Aorta (tissue), 5 donors: ENCODE measurements at regions not wholly inside any gene's neighbourhood (a gene's known extent, or its start where the extent isn't known, plus 50 kb on each side); places are given as distances from the start of the nearest gene placed in this dataset.

Source experiments
- ATAC-seq: fragments of 200-7000 bp; cut with Tn5 transposase; one replicate; pipeline ENCODE4 v1.9.1; 2022; ENCODE audit warnings: moderate library complexity; ENCODE audit not compliant: low FRiP score
- DNase-seq, 2 donors: peaks; one replicate each; pipeline ENCODE4 v3.0.0-alpha.2; 2020
- H3K27ac ChIP-seq, 2 donors: one replicate each; pipeline ENCODE4 v1.5.1; 2013; ENCODE audit warnings: low read length in 2 of 2, mild to moderate bottlenecking in 2 of 2, moderate library complexity in 2 of 2, control low read depth in 1 of 2, inconsistent platforms in 1 of 2, low read depth in 1 of 2
- H3K27me3 ChIP-seq, 2 donors: one replicate each; pipeline ENCODE4 v1.6.1; 2013; ENCODE audit warnings: control low read depth in 1 of 2, low read length in 1 of 2, mild to moderate bottlenecking in 1 of 2, moderate library complexity in 1 of 2; ENCODE audit not compliant: insufficient read depth in 2 of 2, control insufficient read depth in 1 of 2
- H3K36me3 ChIP-seq, 2 donors: one replicate each; pipeline ENCODE4 v1.6.1; 2013; ENCODE audit warnings: control low read depth in 1 of 2, low read length in 1 of 2, mild to moderate bottlenecking in 1 of 2; ENCODE audit not compliant: insufficient read depth in 2 of 2, control insufficient read depth in 1 of 2
- H3K4me1 ChIP-seq, 2 donors: one replicate each; pipeline ENCODE4 v1.6.1; 2013; ENCODE audit warnings: low read length in 2 of 2, control low read depth in 1 of 2, mild to moderate bottlenecking in 1 of 2, moderate library complexity in 1 of 2; ENCODE audit not compliant: insufficient read depth in 2 of 2, control insufficient read depth in 1 of 2
- H3K4me3 ChIP-seq, 2 donors: one replicate each; pipeline ENCODE4 v1.5.1; 2013; ENCODE audit warnings: low read length in 2 of 2, control low read depth in 1 of 2, mild to moderate bottlenecking in 1 of 2
- H3K9me3 ChIP-seq: one replicate; pipeline ENCODE4 v1.6.1; 2013; ENCODE audit warnings: mild to moderate bottlenecking, low read length; ENCODE audit not compliant: control insufficient read depth
- WGBS, 2 donors: extraction: QIAGEN DNeasy Blood & Tissue Kit; methylation state at CpG; one replicate each; pipeline ENCODE4 v1.1.7; 2013; 5-methylcytosine and 5-hydroxymethylcytosine counted together
- intact Hi-C, 2 donors: fragments of 100-400 bp; cut with DNase I; formaldehyde crosslinking; loops; one replicate each; pipeline versions ENCODE4 v1.14.2 to v1.15.0; 2022
- donor health status: healthy with polysubstance abuse.
- donor health status: Bipolar disorder and iron deficiency.
- donor health status: DM: no; HTN: no; CAD: no.
- donor health status: DM: no; HTN: no; CAD: no.
- donor health status: DM: yes; HTN: yes; CAD: no.

DNA sequence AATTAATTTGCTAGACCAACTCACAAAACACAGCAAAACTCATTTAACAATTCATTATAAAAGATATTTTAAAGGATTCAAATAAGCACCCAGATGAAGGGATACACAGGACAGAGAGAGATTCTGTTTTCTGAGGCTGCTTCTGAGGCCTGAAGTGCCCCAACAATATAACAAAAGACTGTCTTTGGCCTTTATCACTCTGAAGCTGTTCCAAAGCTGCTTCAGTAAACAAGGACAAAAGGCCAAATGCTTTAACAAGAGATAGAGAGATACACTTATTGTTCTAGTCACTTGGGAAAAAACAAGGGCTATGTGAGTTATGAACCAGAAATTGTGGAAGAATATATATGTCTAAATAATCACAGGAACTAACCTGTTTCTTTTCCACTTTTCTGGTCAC lies 223.7 kb downstream of the CXCL12 start:
- DNase-seq (no peak), ATAC-seq (no peak)
- Histone ChIP-seq H3K36me3 (no peaks in the 10 kb centered on the region), H3K9me3 (no peaks in the 10 kb centered on the region), H3K4me3 (no peak overlapping the region), H3K27ac (no peak overlapping the region), H3K27me3 (no peaks in the 10 kb centered on the region), H3K4me1 (no peaks in the 10 kb centered on the region)
- intact Hi-C loops: no loop called here

GRCh38 chr10:44157574-44157973 lies 227.3 kb downstream of the CXCL12 start:
- DNase-seq (no peak), ATAC-seq (no peak)
- intact Hi-C loops: no loop called here
- WGBS, 2 donors: 96 to 100% methylated on average over 1 of the region's 1 CpG
- no peak overlapping the region for H3K4me3 ChIP-seq
- H3K4me1 ChIP-seq: no peaks in the 10 kb centered on the region
- H3K9me3 ChIP-seq: no peaks in the 10 kb centered on the region
- no peaks in the 10 kb centered on the region for H3K27me3 ChIP-seq
- H3K27ac ChIP-seq: no peak overlapping the region
- H3K36me3 ChIP-seq: no peaks in the 10 kb centered on the region

DNA sequence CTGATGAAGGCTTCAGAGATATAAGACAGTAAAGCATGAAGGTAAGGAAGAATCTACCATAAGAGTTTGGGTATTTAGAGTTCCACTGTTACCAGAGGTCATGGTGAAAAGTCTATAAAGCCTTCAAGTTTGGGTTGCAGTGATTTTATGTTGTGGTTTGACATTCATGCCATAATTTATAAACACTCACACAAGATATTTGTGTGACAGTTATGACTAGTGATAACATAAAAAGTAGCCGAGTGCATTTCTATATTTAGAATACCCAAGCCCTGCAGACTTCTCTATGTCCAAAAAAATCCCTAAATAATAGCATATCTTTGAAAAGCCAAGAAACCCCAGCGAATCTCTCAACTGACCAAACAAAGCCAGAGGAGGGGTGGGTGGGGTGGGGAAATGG lies 229.9 kb downstream of the CXCL12 start:
- intact Hi-C loops: no loop called here
- Histone ChIP-seq H3K4me3 (no peak overlapping the region), H3K4me1 (no peaks in the 10 kb centered on the region), H3K27ac (no peak overlapping the region), H3K36me3 (no peaks in the 10 kb centered on the region), H3K9me3 (peaks cover 1% of the 10 kb centered on the region), H3K27me3 (no peaks in the 10 kb centered on the region)
- 8 to 12% methylated on average over 2 of the region's 2 CpGs for WGBS, 2 donors
- DNase-seq (no peak), ATAC-seq (no peak)

DNA sequence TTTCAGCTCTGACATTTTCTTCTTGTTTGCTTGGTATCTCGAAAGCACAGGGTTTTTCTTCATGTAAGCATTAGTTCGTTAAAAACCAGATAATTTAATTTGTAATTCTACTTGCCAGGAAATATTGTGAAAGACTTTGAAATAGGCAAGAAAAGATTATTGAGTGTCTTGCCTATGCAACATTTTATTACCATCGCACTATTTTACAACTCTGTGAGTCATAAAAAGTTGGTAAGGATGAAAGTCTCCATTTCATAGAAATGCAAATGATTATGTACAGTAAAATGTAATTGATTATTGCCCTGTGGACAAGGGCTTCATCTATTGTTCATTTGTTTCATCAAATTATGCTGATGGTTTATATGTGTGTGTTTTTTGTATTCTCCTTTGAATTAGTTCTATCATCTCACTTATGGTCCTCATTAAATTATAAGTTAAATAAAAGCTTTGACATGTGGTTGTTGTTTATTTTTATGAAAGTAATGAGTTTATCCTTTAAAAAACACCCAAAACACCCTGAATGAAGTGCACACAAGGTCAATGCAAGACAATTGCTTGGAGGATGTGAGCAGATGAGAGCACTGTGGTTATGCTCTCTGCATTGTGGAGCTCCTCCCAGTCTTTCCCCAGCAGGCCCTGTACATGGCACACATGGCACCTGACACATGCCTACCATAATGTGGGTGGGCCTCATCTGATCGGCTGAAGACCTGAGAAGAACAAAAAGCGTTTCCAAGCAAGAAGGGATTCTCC lies 230.8 kb downstream of the CXCL12 start:
- 87 to 94% methylated on average over 5 of the region's 5 CpGs for WGBS, 2 donors
- Histone ChIP-seq H3K4me3 (no peak overlapping the region), H3K36me3 (no peaks in the 10 kb centered on the region), H3K27ac (no peak overlapping the region), H3K4me1 (no peaks in the 10 kb centered on the region), H3K27me3 (no peaks in the 10 kb centered on the region), H3K9me3 (peaks cover 1% of the 10 kb centered on the region)
- DNase-seq (no peak), ATAC-seq (no peak)
- intact Hi-C loops: no loop called here

DNA sequence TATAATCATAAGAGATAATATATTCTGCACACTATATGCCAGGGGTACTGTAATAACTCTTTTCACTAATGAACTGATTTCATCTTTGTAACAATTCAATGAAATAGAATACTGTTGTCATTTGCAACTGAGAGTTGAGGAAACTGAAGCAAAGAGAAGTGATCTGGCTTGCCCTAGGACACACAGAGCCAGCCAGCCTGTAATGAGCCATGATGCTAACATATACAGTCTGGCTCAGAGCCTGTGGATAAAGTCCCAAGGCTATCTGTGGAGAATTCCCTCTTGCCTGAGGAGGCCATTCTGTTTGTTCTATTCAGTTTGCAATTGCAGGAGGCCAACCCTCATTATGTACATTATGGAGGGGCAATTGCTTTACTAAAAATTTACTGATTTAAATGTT lies 241.3 kb downstream of the CXCL12 start:
- Histone ChIP-seq H3K4me1 (no peaks in the 10 kb centered on the region), H3K36me3 (no peaks in the 10 kb centered on the region), H3K27ac (no peak overlapping the region), H3K27me3 (no peaks in the 10 kb centered on the region), H3K9me3 (no peaks in the 10 kb centered on the region), H3K4me3 (no peak overlapping the region)
- no peak for ATAC-seq
- DNase-seq: no peak
- intact Hi-C loops: no loop called here

DNA sequence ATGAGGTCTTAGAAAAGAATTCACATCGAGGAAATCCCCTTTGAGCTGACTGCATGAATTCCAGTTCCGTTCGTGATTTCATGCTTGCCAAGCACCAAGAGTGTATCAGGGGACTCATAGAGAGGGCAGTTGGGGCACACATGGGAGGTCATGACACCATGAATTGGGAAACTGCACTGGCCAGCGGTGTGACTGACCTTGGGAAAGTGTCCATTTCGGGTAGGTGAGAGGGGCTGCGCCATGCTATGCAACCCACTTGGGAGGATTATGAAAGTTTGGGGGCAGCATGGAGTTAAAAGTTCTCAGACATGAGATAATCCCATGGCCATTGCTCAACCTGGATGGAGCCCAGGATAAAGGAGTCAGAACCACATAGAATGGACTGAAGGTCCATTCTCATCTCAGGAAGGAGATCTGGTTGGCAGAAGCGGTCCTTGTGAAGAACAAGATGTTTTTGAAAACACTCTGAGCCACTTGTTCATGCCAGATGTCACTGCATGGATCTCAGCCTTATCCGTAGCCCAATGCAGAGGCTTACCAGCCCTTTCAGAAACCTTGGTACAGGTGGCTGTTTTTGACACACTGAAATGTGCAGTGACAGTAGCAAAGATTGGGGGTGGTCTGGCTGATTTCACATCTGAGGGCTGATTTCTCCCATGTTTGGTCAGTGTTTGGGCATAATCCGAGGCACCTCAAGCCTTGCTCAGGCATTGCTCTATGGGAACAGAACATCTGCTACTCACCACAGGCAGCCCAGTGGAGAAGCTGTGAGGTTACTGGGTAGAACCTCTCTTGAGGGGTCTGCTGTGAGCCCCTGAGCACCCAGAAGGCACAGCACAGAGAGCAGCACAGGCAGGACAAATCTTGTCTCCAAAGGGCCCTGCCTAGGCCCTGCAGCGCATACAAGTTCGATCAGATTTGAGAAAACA lies 252.3 kb downstream of the CXCL12 start:
- Histone ChIP-seq H3K36me3 (no peaks in the 10 kb centered on the region), H3K27me3 (no peaks in the 10 kb centered on the region), H3K27ac (no peak overlapping the region), H3K4me3 (no peak overlapping the region), H3K9me3 (no peaks in the 10 kb centered on the region), H3K4me1 (no peaks in the 10 kb centered on the region)
- 56 to 65% methylated on average over 11 of the region's 11 CpGs for WGBS, 2 donors
- DNase-seq (no peak), ATAC-seq (peak; percentile 71)
- intact Hi-C loops: no loop called here

DNA sequence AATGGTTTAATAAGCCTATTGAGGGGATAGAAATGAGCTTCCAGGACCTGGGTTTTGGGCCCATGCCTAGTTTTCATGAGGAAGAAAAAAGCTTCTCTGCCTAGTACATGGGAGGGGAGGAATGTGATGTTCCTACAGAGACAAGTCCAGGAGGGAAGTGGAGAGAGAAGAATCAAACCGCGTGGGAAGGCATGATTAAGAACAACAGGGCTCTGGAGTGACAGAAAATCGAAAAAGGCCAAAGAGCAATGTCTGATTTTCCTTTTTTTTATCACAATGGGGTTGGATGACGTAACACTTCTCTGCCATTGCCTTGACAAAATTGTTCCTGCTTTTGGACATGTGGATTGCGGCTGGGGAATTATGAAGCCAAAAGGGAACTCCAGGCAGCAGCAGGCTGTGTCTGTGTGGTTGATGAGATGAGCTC lies 258.6 kb downstream of the CXCL12 start:
- Histone ChIP-seq H3K9me3 (no peaks in the 10 kb centered on the region), H3K36me3 (no peaks in the 10 kb centered on the region), H3K4me3 (no peak overlapping the region), H3K4me1 (no peaks in the 10 kb centered on the region), H3K27ac (no peak overlapping the region), H3K27me3 (no peaks in the 10 kb centered on the region)
- 86 to 88% methylated on average over 5 of the region's 5 CpGs for WGBS, 2 donors
- ATAC-seq (no peak), DNase-seq (no peak)
- intact Hi-C loops: loop anchor here in 1 of 2 donors (10.0 kb wide), 1 partner anchor 148 kb away; no protein-coding TSS in a partner anchor

DNA sequence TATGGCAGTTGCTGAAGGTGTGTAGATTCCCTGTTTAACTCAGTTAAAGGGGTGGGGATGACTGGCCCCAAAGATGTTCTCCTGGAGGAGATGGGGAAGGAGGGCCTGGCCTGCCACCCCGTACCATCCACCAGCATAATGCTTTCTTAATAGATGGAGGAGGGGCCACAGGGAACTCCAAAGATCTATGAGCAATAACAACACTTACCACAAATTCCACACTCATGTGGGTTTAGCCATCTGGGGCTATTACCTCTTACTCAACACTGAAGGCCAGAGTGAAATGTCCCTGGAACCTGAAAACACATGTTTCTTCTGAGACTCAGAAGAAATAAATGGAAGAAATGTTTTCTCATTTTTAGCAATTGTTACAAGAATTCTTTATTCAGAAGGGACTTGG lies 259.0 kb downstream of the CXCL12 start:
- Histone ChIP-seq H3K36me3 (no peaks in the 10 kb centered on the region), H3K27ac (no peak overlapping the region), H3K9me3 (no peaks in the 10 kb centered on the region), H3K4me3 (no peak overlapping the region), H3K4me1 (no peaks in the 10 kb centered on the region), H3K27me3 (no peaks in the 10 kb centered on the region)
- WGBS, 2 donors: 100% methylated on average over 1 of the region's 1 CpG
- no peak for DNase-seq
- intact Hi-C loops: loop anchor here in 1 of 2 donors (10.0 kb wide), 1 partner anchor 149 kb away; no protein-coding TSS in a partner anchor
- ATAC-seq: no peak

DNA sequence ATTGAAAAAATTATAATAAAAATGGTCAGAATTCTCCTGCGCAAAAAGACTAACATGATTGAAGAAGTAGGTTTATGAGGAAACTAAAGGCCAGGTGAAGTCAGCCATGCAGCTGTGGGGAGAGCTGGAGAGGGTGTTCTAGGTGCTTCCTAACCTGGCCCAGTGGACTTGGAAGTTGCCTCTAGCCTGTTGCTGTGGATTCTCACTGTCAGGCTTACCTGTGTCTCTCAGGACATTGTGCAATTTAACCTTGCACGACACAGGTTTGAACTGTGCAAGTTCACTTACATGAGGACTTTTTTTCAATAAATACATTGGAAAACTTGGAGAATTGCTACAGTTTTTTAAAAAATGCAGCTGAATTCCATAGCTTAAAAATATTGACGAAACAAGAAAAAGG lies 266.4 kb downstream of the CXCL12 start:
- DNase-seq (no peak), ATAC-seq (no peak)
- Histone ChIP-seq H3K36me3 (no peaks in the 10 kb centered on the region), H3K9me3 (peaks cover 1% of the 10 kb centered on the region), H3K4me3 (no peak overlapping the region), H3K4me1 (no peaks in the 10 kb centered on the region), H3K27me3 (no peaks in the 10 kb centered on the region), H3K27ac (no peak overlapping the region)
- WGBS, 2 donors: 96 to 98% methylated on average over 3 of the region's 3 CpGs
- intact Hi-C loops: no loop called here
